Brain microvascular endothelial cell (primary cell): ENCODE measurements at regions not wholly inside any gene's neighbourhood (a gene's known extent, or its start where the extent isn't known, plus 50 kb on each side); places are given as distances from the start of the nearest gene placed in this dataset.

Source experiments
- DNase-seq: peaks from one replicate; pipeline ENCODE4 v3.0.0-alpha.2; 2020
- H3K27ac ChIP-seq: fragments of 250-450 bp; sonication (Bioruptor Pico); 2 replicates; pipeline ENCODE4 v1.5.1; 2020; ENCODE audit warnings: mild to moderate bottlenecking, moderate library complexity
- H3K27me3 ChIP-seq: fragments of 250-450 bp; sonication (Bioruptor Pico); replicated peaks from 2 replicates; pipeline ENCODE4 v1.5.1; 2020; ENCODE audit warnings: mild to moderate bottlenecking
- H3K36me3 ChIP-seq: fragments of 250-450 bp; sonication (Bioruptor Pico); replicated peaks from 2 replicates; pipeline ENCODE4 v1.5.1; 2020; ENCODE audit warnings: mild to moderate bottlenecking
- H3K4me3 ChIP-seq: 2 replicates; pipeline ENCODE4 v1.5.1; 2011; ENCODE audit warnings: low read depth, mild to moderate bottlenecking, control low read depth, low read length, moderate library complexity
- in situ Hi-C: cut with HindIII; loops from 2 replicates; pipeline ENCODE4 v1.10.0; 2017; ENCODE audit warnings: low sequenced_read_pairs, low pct_ligation_motif_present
- TF ChIP-seq, protein P1 (sequence below): IDR thresholded peaks from 2 replicates; pipeline ENCODE4 v1.5.1; 2011; ENCODE audit warnings: low read depth, mild to moderate bottlenecking, moderate library complexity, low read length, control low read depth, inconsistent platforms; ENCODE audit errors: missing control alignments

DNA sequence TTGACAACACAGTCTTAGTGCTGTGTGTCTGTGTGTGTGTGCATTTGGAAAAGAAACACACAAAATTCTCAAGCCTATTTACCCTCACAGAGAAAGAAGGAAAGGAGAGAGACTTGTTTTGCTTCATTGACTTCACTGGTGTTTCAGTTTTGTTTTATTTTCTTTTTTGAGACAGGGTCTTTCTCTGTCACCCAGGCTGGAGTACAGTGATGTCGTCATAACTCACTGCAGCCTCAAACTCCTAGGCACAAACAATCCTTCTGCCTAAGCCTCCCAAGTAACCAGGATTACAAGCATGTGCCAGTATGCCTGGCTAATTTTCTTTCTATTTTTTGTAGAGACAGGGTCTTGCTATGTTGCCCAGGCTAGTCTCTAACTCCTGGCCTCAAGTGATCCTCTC, 636.9 kb downstream of the TAFA4 start:
- DNase-seq: no peak
- TF ChIP-seq, protein P1, sequence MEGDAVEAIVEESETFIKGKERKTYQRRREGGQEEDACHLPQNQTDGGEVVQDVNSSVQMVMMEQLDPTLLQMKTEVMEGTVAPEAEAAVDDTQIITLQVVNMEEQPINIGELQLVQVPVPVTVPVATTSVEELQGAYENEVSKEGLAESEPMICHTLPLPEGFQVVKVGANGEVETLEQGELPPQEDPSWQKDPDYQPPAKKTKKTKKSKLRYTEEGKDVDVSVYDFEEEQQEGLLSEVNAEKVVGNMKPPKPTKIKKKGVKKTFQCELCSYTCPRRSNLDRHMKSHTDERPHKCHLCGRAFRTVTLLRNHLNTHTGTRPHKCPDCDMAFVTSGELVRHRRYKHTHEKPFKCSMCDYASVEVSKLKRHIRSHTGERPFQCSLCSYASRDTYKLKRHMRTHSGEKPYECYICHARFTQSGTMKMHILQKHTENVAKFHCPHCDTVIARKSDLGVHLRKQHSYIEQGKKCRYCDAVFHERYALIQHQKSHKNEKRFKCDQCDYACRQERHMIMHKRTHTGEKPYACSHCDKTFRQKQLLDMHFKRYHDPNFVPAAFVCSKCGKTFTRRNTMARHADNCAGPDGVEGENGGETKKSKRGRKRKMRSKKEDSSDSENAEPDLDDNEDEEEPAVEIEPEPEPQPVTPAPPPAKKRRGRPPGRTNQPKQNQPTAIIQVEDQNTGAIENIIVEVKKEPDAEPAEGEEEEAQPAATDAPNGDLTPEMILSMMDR: no peak
- Histone ChIP-seq H3K27me3 (no peaks in the 10 kb centered on the region), H3K4me3 (no peak overlapping the region), H3K27ac (no peak overlapping the region), H3K36me3 (no peaks in the 10 kb centered on the region)
- in situ Hi-C loops: no loop called here

DNA sequence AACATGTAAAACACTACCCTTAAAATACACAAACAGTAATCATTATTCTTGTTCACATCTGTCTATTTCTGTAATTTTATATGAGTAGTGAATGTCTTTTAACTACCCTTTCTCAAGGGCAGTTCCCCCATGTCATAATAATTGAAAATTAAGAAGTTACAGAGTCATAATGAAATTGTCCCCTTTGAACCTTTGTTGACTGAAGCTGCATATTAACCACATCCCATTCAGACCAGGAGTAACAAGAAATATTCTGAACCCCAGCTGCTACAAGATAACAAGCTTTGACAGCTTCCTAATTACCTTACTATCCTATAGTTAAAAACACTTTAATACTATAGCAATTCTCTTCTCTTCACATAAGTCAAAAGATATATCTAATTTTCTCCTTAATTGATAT, 635.9 kb upstream of the SUCLG2 start:
- in situ Hi-C loops: no loop called here
- TF ChIP-seq, protein P1: no peak
- no peaks in the 10 kb centered on the region for H3K27me3 ChIP-seq

DNA sequence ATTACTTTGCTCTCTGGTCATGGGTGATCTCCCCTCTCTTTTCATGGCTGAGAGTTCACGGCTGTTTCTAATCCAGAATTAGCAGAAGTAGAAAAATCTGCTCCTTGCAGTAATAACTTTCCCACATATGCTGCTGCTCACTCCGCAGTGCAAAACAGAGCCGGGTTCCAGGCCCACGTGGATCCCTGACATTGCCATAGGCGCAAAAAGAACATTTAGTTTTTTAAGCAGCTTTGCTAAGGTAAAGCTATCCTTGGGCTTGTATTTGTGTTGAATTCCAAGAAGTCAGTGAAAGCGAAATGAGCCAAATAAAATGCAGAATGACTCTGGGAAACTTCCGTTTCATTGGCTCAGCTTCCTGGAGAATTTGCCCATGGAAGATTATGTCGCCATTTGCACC, 633.7 kb upstream of the SUCLG2 start:
- DNase-seq: no peak
- Histone ChIP-seq H3K27ac (no peak overlapping the region), H3K36me3 (no peaks in the 10 kb centered on the region), H3K4me3 (no peak overlapping the region), H3K27me3 (no peaks in the 10 kb centered on the region)
- TF ChIP-seq, protein P1: no peak
- in situ Hi-C loops: no loop called here

More for the DNA sequence above, 635.9 kb upstream of the SUCLG2 start:
- Histone ChIP-seq H3K4me3 (no peak overlapping the region), H3K36me3 (no peaks in the 10 kb centered on the region), H3K27ac (no peak overlapping the region)
- DNase-seq: no peak

DNA sequence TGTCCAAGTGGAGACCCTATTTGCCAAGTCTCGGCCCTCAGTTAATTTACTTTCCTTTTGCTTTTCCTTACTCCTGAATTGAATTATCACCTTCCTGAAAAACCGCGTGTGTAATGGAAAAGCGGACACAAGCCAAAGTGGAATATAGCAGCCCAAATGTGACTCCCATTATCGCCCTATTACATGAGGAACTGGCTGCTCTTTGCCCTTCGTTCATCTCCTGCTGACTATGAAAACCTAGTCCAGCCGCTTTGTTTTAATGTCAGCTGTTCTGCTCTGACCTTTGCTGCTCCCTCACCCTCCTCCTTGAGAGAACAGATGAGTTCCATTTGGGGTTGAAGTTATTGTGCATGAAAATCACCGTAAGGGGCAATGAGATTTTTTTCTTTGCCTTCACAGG, 632.7 kb upstream of the SUCLG2 start:
- DNase-seq: no peak
- TF ChIP-seq, protein P1: no peak
- Histone ChIP-seq H3K27ac (no peak overlapping the region), H3K36me3 (no peaks in the 10 kb centered on the region), H3K27me3 (no peaks in the 10 kb centered on the region), H3K4me3 (no peak overlapping the region)
- in situ Hi-C loops: no loop called here

DNA sequence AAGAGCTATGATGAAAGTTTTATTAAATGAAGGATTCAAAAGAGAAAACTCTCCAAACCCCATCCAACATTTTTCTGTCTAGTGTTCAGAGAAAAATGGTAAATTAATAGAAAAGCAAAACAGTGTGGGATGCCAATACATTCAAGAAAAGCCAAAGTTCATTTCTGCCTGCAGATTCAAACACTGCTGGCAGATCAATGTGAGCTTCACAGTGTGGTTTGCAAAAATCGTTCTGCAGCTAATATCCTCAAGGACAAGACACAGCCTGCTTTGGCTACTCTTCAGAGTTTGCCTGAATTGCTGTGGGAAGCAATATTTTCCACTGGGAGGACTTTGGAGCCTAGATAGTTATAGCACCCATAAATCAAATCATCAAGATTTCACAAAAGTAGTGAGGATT, 619.9 kb upstream of the SUCLG2 start:
- TF ChIP-seq, protein P1: no peak
- in situ Hi-C loops: no loop called here
- no peaks in the 10 kb centered on the region for H3K36me3 ChIP-seq
- no peak overlapping the region for H3K27ac ChIP-seq
- no peak for DNase-seq
- no peaks in the 10 kb centered on the region for H3K27me3 ChIP-seq
- H3K4me3 ChIP-seq: no peak overlapping the region

DNA sequence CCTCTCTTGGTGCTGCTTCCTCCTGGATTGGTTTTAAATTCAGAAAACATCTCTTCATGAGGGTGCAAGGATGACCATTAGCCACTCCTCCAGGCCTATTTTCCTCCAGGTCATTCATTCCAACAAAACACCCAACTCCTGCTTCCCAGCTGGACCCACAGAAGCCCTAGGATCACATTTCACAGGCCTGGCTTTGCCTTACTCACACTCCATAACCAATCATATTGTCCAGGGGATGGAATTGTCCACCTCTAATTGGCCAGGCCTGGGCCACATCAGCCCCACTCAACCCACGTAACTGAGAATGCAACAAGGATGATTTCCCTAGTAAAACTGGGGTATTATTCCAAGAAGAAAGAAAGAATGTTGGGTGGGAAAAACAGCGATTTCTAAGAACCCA, 616.7 kb upstream of the SUCLG2 start:
- no peak for DNase-seq
- in situ Hi-C loops: no loop called here
- TF ChIP-seq, protein P1: no peak
- H3K27ac ChIP-seq: no peak overlapping the region
- no peaks in the 10 kb centered on the region for H3K36me3 ChIP-seq
- no peaks in the 10 kb centered on the region for H3K27me3 ChIP-seq
- no peak overlapping the region for H3K4me3 ChIP-seq
